NCI-H2171 treated with DMSO at 0.1 percent for 48 hours (cell line): ENCODE measurements at regions not wholly inside any gene's neighbourhood (a gene's known extent, or its start where the extent isn't known, plus 50 kb on each side); places are given as distances from the start of the nearest gene placed in this dataset.
"Not testable (repeated sequence)": the region's sequence is repeated elsewhere in the genome, so short reads cannot be mapped to it uniquely, and the experiment has no call there.

Source experiments
- DNase-seq: peaks from one replicate; lab custom pipeline; 2025; lab: John Stamatoyannopoulos, UW

GRCh38 chr6:8655670-8656454 is 220.5 kb upstream of the SLC35B3 start:
- no peak for DNase-seq

GRCh38 chr6:8652710-8653109 is 217.4 kb upstream of the SLC35B3 start:
- no peak for DNase-seq

- no peak for DNase-seq
These were observed 216.7 kb upstream of the SLC35B3 start for GRCh38 chr6:8651998-8652397.

- no peak for DNase-seq
These were observed 209.9 kb upstream of the SLC35B3 start for GRCh38 chr6:8645212-8645611.

GRCh38 chr6:8644306-8644705 is 209.0 kb upstream of the SLC35B3 start:
- DNase-seq = no peak

- no peak for DNase-seq
These were observed 207.5 kb upstream of the SLC35B3 start for GRCh38 chr6:8642854-8643253.

GRCh38 chr6:8642131-8642530 is 206.8 kb upstream of the SLC35B3 start:
- no peak for DNase-seq

- no peak for DNase-seq
These were observed 204.7 kb upstream of the SLC35B3 start for GRCh38 chr6:8639928-8640649.

- no peak for DNase-seq
These were observed 202.7 kb upstream of the SLC35B3 start for GRCh38 chr6:8637896-8638597.

GRCh38 chr6:8633762-8634161 is 198.4 kb upstream of the SLC35B3 start:
- no peak for DNase-seq

GRCh38 chr6:8628736-8629135 is 193.4 kb upstream of the SLC35B3 start:
- DNase-seq = no peak

GRCh38 chr6:8628063-8628462 is 192.7 kb upstream of the SLC35B3 start:
- DNase-seq = no peak

- no peak for DNase-seq
These were observed 191.9 kb upstream of the SLC35B3 start for GRCh38 chr6:8627085-8627861.

- DNase-seq = no peak
These were observed 189.3 kb upstream of the SLC35B3 start for GRCh38 chr6:8624665-8625064.

- DNase-seq = no peak
These were observed 188.1 kb upstream of the SLC35B3 start for GRCh38 chr6:8623441-8623840.

- no peak for DNase-seq
These were observed 184.5 kb upstream of the SLC35B3 start for GRCh38 chr6:8619853-8620252.

GRCh38 chr6:8619408-8619807 is 184.1 kb upstream of the SLC35B3 start:
- DNase-seq = not testable (repeated sequence)

GRCh38 chr6:8608737-8609136 is 173.4 kb upstream of the SLC35B3 start:
- DNase-seq = no peak

- DNase-seq = no peak
These were observed 154.8 kb upstream of the SLC35B3 start for GRCh38 chr6:8589941-8590729.

GRCh38 chr6:8588176-8588575 is 152.8 kb upstream of the SLC35B3 start:
- no peak for DNase-seq

GRCh38 chr6:8583291-8583690 is 147.9 kb upstream of the SLC35B3 start:
- DNase-seq = no peak
